Peyer's patch (tissue), 4 donors: ENCODE measurements at regions not wholly inside any gene's neighbourhood (a gene's known extent, or its start where the extent isn't known, plus 50 kb on each side); places are given as distances from the start of the nearest gene placed in this dataset.
"Not testable (repeated sequence)": the region's sequence is repeated elsewhere in the genome, so short reads cannot be mapped to it uniquely, and the experiment has no call there.

ENCODE experiments used
- DNase-seq, 3 donors: peaks; one replicate each; pipeline ENCODE4 v3.0.0-alpha.2; 2017 to 2019
- H3K27ac ChIP-seq, 4 donors: fragments of 200-600 bp; sonication (generic); one replicate each; pipeline ENCODE4 v1.5.1; 2016 to 2019
- H3K27me3 ChIP-seq, 2 donors: fragments of 200-600 bp; sonication (generic); one replicate each; pipeline ENCODE4 v1.5.1; 2019
- H3K36me3 ChIP-seq, 3 donors: fragments of 200-600 bp; sonication (generic); one replicate each; pipeline ENCODE4 v1.5.1; 2016 to 2019
- H3K4me1 ChIP-seq, 4 donors: fragments of 200-600 bp; sonication (generic); one replicate each; pipeline ENCODE4 v1.5.1; 2016 to 2019
- H3K4me3 ChIP-seq, 4 donors: fragments of 200-600 bp; sonication (generic); 1 replicate in 3 of 4; 2 replicates in 1 of 4; pipeline ENCODE4 v1.5.1; 2016 to 2019; ENCODE audit warnings: mild to moderate bottlenecking in 1 of 4
- H3K9me3 ChIP-seq, 4 donors: fragments of 200-600 bp; sonication (generic); one replicate each; pipeline ENCODE4 v1.5.1; 2016 to 2019; ENCODE audit warnings: mild to moderate bottlenecking in 1 of 4
- CTCF ChIP-seq, 6 experiments: fragments of 450-650 bp in 4 of 6; fragments of 200-600 bp in 2 of 6; sonication (generic) in 1 of 6; IDR thresholded peaks; one replicate each; pipeline ENCODE4 v1.5.1; 2017 to 2019; ENCODE audit warnings: antibody characterized with exemption in 6 of 6, mild to moderate bottlenecking in 3 of 6, moderate library complexity in 1 of 6
- POLR2A ChIP-seq, 2 donors: fragments of 450-650 bp; IDR thresholded peaks; one replicate each; pipeline ENCODE4 v1.5.1; 2017; ENCODE audit warnings: antibody characterized with exemption in 2 of 2, mild to moderate bottlenecking in 2 of 2, moderate library complexity in 2 of 2

DNA sequence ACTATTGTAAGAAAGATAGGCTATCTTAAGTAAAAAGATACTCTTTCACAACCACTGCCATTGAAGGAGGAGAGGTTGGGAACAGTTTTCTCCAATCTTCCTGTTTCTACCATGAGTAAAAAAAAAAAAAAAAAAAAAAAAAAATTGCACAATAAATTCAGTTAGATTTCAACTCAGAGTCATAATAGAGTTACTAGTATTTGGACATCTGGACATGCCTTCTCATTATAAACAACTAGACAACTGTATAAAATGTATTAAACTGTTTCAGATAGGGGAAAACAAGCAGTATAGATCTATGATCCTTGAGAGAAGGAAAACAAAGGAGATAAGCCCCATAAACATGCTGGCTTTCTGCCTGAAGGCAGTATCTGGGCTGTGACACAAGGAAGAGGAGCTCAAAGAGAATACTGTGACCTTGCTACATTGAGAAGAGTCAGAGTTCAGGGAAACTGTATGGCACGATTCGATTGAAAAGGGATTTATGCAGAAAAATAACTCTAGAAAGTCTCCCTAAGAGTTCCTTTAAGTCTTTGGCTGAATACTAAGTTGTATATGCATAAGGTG lies 249.2 kb upstream of the POU5F2 start:
- TF ChIP-seq POLR2A (IDR thresholded peaks at IDR 0.05): no peak
- no peak for TF ChIP-seq CTCF (IDR thresholded peaks at IDR 0.05)

GRCh38 chr5:93985940-93986570 lies 244.7 kb upstream of the POU5F2 start:
- DNase-seq: not testable (repeated sequence)

More for the DNA sequence above, 249.2 kb upstream of the POU5F2 start:
- H3K4me1 ChIP-seq: peaks cover 0 to 6% (median 0%) of the 10 kb centered on the region in 4 donors
- no peak for DNase-seq
- H3K27me3 ChIP-seq: no peaks in the 10 kb centered on the region
- H3K4me3 ChIP-seq: no peak overlapping the region
- no peaks in the 10 kb centered on the region for H3K36me3 ChIP-seq
- H3K27ac ChIP-seq: no peak overlapping the region
- H3K9me3 ChIP-seq: no peaks in the 10 kb centered on the region

DNA sequence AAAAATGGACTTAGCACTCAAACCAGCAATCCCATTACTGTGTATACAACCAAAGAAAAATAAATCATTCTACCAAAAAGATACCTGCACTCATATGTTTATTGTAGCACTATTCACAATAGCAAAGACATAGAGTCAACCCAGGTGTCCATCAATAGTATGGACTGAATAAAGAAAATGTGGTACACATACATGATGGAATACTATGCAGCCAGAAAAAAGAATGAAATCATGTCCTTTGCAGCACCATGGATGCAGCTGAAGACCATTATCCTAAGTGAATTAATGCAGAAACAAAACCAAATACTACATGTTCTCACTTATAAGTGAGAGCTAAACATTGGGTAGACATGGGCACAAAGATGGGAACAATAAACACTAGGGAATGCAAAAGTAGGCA lies 236.8 kb upstream of the POU5F2 start:
- DNase-seq: no peak
- Histone ChIP-seq H3K4me1 (no peaks in the 10 kb centered on the region), H3K27me3 (no peaks in the 10 kb centered on the region), H3K27ac (no peak overlapping the region), H3K36me3 (no peaks in the 10 kb centered on the region), H3K4me3 (no peak overlapping the region), H3K9me3 (peaks cover 0 to 15% (median 0%) of the 10 kb centered on the region in 4 donors)
- TF ChIP-seq CTCF (IDR thresholded peaks at IDR 0.05) (no peak), POLR2A (IDR thresholded peaks at IDR 0.05) (no peak)

More at GRCh38 chr5:93985940-93986570, 244.7 kb upstream of the POU5F2 start:
- H3K4me1 ChIP-seq, H3K27ac ChIP-seq, H3K27me3 ChIP-seq, H3K9me3 ChIP-seq, H3K4me3 ChIP-seq, H3K36me3 ChIP-seq: not testable (repeated sequence)

DNA sequence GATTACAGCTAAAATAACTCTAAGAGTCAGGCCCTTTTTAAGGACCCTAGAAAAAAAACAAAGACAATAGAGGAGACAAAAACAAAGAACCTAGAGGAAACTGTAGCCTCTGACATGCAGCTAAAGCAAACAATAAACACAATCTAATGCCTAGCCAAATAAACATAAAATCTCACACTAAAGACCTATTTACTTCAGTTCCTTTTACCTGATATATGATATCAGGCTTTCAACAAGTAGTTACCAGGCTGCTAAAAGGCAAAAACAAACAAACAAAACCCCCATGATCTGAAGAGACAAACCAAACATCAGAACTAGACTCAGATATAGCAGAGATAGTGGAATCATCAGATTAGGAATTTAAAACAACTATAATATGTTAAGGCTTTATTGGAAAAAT lies 226.5 kb upstream of the POU5F2 start:
- TF ChIP-seq CTCF (IDR thresholded peaks at IDR 0.05) (no peak), POLR2A (IDR thresholded peaks at IDR 0.05) (no peak)
- no peak for DNase-seq
- H3K4me3 ChIP-seq: no peak overlapping the region
- H3K27ac ChIP-seq: no peak overlapping the region
- H3K36me3 ChIP-seq: no peaks in the 10 kb centered on the region
- H3K4me1 ChIP-seq: no peaks in the 10 kb centered on the region
- no peaks in the 10 kb centered on the region for H3K27me3 ChIP-seq
- no peaks in the 10 kb centered on the region for H3K9me3 ChIP-seq

GRCh38 chr5:93964421-93964820 lies 223.0 kb upstream of the POU5F2 start:
- no peak overlapping the region for H3K27ac ChIP-seq
- H3K4me1 ChIP-seq: no peaks in the 10 kb centered on the region
- H3K4me3 ChIP-seq: no peak overlapping the region
- DNase-seq: no peak
- H3K36me3 ChIP-seq: no peaks in the 10 kb centered on the region
- TF ChIP-seq POLR2A (IDR thresholded peaks at IDR 0.05) (no peak), CTCF (IDR thresholded peaks at IDR 0.05) (no peak)
- H3K27me3 ChIP-seq: no peaks in the 10 kb centered on the region
- no peaks in the 10 kb centered on the region for H3K9me3 ChIP-seq

GRCh38 chr5:93960042-93960441 lies 218.6 kb upstream of the POU5F2 start:
- Histone ChIP-seq H3K27me3 (no peaks in the 10 kb centered on the region), H3K4me1 (no peaks in the 10 kb centered on the region), H3K27ac (no peak overlapping the region), H3K9me3 (no peaks in the 10 kb centered on the region), H3K36me3 (no peaks in the 10 kb centered on the region), H3K4me3 (no peak overlapping the region)
- no peak for DNase-seq
- TF ChIP-seq CTCF (IDR thresholded peaks at IDR 0.05) (no peak), POLR2A (IDR thresholded peaks at IDR 0.05) (no peak)
